ENCODE measurements at regions not wholly inside any gene's neighbourhood (a gene's known extent, or its start where the extent isn't known, plus 50 kb on each side); places are given as distances from the start of the nearest gene placed in this dataset.

DNA sequence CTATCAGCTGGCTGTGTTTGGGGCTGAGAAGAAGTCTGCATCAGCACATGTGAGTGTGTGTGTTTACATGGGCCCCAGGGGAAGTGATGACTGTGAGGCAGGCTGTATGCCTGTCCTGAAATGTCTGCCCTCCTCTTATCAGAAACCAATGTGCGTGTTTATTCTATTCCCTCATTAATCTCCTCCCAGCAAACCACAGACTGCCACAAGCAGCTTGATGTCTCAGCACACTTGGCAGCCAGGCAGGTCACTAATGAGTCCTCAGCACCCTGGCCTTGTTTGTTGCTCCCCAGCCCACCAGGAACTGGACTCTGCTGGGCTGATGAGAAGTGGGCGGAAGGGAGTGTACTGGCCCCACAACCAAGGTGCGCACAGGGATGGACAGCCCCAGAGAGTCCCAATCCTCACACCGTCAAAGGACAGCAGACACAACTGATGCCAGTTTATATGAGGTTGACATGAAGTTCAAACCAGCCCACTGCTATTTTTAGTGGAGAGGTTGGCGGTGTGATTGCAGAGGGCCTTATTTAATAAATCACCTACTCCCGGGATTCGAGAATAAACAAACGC, 225.8 kb downstream of the ETS1 start:
- no peak for DNase-seq

DNA sequence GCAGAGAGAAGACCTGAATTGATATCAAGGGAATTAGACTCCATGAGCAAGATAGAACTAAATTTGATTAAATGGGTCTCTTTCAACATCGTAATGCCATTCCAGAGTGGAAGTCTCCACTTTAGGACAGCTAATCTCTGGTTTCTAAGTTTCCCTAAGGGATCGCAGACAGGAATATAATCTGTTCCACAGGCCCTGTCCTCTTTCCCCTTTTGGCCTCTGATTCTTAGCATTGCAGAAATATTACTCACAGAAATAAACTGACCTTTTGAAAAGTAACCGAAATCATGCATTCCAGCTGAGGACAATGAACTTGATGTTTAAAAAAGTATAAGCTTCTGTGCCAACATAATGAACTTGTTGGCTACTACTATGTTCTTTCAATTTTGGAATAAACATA, 227.8 kb downstream of the ETS1 start:
- no peak for DNase-seq

DNA sequence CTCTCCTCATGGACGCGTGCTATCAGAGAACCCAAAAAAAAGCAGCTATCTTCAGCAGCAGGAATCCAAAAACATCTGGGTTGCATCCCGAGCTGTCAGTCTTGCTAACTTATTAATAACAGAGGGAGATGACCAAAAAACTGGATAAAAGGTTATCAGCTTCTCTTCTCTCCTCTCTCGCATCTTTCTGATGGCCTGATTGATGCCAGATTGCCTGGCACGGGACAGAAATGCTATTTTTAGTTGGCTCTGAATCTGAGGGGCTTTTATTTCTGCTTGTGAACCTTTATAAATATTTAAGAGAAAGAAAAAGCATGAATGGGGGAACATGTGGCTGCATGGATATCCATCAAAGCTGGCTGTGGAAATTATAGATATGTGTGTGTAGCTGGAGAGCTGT, 230.3 kb downstream of the ETS1 start:
- DNase-seq: no peak

DNA sequence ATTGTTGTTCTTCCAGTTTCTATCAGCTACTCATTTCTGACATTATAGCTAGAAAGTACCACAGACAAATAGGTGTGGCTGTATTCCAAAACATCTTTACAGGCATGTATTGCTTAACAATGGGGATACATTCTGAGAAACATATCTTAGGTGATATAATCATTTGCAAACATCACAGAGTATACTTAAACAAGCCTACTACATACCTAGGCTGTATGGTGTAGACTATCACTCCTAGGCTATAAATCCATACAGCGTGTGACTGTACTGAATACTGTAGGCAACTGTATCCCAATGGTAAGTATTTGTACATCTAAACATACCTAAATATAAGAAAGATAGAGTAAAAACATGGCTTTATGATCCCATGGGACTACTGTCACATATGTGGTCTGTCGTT, 231.8 kb downstream of the ETS1 start:
- DNase-seq: no peak

GRCh38 chr11:128354476-128354875, 232.9 kb downstream of the ETS1 start:
- DNase-seq: no peak

GRCh38 chr11:128351168-128351567, 236.2 kb downstream of the ETS1 start:
- peak; percentile 40 for DNase-seq

GRCh38 chr11:128349650-128350299, 237.6 kb downstream of the ETS1 start:
- DNase-seq: no peak

DNA sequence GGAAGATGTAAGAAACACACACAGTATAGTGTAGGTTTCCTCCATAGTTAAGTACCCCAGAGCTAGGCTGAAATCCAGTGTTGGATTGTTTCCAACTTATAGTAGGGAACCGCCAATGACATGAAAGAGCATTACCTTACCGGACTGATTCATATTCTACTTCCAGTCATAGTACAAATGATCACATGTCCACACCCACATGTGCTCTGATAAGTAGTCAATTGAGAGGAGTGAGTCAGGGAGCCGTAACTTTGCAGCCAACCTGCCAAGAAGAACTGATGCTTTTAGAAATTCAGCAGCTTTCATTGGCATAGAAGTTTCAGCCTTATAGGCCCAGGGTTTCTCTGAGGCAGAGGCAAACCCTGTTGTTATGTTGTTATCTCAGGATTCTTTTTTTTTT, 240.6 kb downstream of the ETS1 start:
- peak; percentile 66 for DNase-seq

DNA sequence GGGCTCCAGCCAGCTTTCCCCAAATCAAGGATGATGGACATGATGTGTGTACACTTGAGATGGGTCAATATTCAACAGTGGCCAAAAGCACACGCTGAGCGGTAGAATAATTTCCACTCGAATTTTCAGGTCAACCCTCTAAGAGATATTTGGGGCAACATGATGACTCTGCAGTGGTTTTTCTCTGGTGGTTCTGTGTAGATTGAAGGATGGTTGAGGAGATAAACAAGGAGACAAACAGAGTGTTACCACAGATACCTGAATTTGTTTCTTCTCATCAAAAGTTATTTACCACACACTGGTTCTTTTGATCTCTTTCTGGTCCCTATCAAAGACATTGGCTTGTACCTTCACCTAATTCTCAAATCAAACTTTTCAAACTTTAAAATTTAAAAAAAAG, 242.0 kb downstream of the ETS1 start:
- no peak for DNase-seq

DNA sequence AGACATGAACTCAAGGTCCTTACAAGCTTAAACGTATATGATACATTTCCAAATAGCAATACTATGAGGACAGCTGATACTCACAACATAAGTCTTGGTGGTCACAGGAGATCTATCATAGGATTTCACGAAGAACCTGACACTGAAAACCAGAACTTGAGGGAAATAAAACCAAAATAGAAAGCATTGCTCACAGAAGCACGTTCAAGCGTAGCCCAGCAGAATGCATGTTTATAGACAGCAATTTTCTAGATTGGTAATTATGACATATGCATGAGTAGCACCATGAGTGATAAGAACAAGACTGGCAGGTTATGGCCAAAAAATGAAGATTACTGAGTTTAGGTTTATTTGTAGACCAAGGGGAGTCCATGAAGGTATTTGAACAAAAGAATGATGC, 243.5 kb downstream of the ETS1 start:
- DNase-seq: peak; percentile 51

DNA sequence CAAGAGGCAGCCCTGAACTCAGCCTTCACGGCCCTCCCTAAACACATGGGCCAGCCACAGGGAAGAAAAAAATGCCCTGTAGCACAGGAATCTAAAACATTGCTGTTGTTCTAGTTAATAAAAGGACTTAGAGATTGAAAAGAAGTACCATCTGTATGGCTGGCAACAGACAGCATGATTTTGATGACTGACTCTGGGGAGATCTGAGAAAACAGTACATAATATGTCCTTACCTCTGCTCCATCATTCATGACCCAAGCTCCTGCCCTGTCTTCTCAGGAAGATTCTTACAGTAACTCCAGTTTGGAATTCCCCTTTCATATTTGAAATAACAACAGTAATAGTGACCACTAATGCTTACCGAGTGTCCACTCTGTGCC, 244.2 kb downstream of the ETS1 start:
- DNase-seq: no peak

DNA sequence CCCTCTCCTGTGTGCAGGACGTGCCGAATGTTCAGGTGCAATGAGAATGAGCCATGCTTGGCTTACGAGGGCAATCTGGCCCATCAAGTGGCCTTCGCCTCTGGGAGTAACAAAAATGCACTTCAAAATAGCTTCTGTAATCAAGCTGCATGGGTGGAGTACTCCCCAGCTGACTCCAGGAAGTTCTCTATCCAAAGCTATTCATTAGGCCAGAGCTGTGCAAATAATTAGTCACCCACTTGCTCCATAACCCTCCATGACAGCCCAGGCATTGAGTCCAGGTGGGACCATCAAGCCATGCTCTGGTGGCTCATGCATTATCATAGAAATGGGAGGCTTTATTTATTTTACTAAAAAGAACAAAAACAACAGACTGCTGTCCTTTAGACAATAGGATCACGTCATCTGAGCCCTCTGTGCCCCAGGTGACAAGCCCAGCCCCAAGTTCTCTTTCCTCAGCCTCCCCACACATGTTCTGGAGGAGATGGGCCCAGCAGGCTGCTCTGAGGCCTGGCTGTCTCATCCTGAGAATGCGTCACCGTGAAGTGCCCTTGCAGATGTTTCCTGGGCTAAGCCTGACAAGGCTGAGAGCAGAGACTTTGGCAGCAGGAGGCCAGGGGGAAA, 244.7 kb downstream of the ETS1 start:
- DNase-seq: peak; percentile 83

DNA sequence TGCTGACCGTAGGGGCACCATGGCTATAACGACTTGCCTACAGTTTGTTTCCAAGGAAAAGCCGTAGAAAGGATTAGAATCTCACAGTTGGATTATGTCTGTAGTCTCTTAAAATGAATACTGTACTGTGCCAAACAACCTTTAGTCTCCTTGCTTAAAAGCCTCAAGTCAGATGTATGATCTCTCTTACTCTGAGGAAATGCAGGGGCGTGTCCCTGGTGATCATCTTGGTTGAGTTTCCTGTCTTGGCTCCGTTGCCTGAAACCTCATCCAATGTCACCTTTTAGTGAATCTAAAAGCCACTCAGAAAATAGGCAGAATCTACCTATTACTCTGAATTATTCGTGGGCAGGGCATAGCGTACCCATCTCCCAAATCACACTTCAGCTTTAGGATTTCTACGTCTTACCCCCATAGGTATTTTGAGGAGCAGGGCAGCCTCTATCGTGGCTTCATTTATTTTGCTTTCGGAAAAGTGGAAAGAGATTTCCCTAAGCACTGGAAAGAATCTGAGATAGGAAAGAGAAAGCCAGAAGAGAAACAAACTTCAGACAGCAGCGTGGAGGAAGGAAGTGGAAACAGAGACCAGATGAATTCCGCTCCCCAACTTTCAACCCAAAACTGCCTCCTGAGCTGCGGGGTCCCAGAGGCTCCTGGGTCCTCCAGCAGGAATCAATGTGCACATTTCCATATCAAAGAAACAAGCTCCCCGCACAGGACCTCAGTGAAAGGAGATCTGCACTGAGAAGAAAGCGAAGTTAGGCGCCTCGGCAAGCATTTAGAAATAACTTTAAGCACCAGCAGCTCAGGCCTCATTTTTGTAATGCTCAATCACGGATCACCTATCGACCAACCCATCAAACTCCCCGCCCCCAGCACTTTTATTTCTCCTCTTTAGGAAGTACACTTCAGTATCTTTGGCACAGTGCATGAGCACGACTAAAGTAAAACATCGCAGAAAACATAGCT, 245.8 kb downstream of the ETS1 start:
- DNase-seq: peak; percentile 71

- DNase-seq: no peak
Measured at GRCh38 chr11:128339792-128340191, 247.6 kb downstream of the ETS1 start.

- no peak for DNase-seq
Measured at GRCh38 chr11:128338811-128339210, 248.5 kb downstream of the ETS1 start.

DNA sequence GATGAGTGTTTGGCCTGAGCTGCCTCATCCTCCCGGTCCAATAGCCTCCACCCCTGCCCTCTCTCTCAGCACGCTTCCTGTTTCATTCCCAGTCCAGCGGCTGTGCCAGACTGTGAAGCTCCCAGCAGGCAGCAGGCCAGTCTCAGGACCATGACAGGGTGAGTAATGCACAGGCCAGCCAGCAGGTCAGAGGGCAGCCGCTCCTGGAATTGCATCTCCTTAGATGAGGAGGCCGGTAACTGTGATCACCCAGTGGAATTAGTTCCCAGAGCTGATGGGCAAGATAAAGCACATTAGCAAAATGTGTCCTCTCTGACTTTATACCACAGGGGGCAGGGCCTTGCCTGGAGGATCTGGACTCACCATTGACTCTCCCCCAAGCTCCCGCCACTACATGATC, 251.2 kb downstream of the ETS1 start:
- DNase-seq: no peak

DNA sequence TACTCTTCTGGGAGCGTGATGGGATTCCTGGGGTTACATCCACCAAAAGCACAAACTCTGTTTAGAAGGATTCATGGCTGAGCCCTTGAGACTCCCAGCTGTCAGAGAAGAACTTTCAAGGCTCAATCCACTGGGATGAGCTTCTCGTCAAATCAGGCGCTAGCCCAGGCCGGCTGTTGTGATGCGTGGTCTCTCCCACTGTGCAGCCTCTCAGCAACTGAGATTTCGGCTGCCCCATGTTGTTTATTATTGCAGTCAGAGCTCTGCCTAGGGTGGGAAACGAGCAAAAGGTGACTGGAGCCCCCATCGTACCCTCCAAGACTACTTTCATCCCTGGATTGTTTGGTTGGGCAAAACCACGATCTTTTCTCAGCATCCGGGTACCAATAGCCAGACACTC, 251.6 kb downstream of the ETS1 start:
- DNase-seq: no peak

DNA sequence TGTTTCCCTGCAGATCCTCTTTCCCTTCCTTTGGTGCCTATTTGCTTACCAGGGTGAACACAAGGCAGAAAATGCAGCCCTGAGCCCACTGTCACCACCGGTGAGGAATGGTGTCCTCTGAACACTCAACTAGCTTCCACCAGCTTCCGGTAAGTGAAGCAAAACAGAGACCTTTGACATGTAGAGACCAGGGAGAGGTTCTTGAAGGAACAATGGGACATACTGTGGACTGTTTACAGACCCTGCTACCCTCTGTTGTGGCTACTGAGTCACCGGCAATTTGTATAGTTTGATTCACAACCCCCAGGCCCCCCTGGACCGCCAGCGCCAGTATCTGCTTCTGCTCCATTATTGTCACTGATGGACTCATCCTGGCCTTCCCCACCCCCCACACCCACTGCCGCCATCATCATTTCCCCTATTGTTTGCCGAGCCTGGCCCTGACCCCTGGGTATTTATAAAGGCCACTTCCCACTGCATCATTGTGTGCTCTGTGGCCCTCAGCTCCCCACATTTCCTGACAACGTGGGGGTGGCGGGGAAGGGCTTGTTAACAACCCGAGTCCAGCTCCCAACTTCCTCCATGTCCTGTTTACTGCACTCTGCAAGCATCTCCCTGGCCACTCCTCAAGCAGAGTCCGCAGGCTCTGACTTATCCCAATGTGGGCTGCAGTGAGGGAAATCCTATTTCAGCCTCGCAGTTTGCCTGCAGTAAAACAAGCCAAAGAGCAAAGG, 252.9 kb downstream of the ETS1 start:
- DNase-seq: no peak

- no peak for DNase-seq
Measured at GRCh38 chr11:128331317-128331716, 256.0 kb downstream of the ETS1 start.

- DNase-seq: no peak
Measured at GRCh38 chr11:128330203-128330602, 257.2 kb downstream of the ETS1 start.

DNA sequence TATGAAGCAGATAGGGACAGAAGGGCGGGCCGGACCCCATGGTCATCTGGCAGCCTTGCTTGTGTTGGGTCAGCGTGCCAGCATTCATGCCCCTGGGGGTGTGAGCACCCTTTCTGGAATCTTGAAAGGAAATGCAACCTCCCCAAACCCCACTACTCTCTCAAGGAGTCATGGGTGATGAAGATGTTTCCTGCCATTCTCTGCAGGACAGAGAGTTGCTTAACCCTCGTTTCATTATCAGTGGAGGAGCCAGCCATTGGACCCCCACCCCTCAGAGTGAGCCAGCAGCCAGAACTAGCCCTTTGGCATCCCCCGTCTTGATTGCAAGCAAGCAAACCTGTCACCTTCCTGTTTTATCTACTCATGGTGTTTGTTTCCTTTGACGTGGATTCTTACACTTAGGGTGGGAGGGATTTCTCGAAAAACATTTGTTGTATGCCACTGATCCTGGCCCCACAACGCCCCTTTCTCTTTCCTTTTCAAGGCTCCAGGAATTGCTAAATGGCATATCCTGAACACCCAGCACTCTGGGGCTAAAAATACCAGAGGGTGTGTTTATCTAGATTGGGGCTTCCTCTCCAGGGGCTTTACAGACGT, 258.3 kb downstream of the ETS1 start:
- peak; percentile 45 for DNase-seq

DNA sequence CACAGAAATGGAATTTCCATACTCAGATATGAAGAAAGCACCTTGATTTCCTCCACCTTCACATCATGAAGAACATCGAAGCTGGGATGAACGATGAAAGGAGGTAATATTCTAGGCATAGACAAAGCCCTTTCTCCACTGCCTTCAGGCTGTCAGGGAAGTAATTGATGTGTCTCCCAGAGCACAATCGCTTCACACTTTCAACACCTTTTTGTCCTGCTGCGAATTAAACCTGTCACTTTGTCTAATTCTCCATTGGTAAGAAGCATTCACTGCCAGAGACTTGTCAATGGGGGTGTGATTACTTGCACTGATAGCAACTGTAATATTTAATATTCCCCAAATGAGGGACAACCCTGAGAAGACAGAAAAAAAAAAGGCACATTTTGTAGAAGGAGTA, 260.1 kb downstream of the ETS1 start:
- no peak for DNase-seq

Data from activated CD4-positive, alpha-beta T cell treated with anti-CD3 and anti-CD28 coated beads for 48 hours (primary cell).